ENCODE measurements at regions not wholly inside any gene's neighbourhood (a gene's known extent, or its start where the extent isn't known, plus 50 kb on each side); places are given as distances from the start of the nearest gene placed in this dataset.

DNA sequence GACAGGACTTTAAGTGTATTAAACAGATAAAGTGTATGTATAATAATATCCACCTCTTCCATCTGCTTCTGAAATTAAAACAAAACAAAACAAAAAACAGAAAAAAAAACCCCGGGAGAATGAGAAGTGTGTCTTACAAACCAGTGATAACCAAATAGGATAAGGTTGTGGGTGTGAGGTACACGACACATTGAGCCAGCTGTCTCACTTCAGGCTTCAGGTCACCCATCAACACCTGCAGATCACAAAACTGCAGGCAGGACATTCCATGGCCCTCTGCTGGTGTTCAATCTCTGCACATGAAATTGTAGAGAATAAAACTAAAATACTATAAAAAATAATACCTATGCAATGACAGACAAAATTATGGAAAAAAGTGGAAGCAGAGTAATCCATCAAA lies 339.9 kb downstream of the SFMBT2 start:
- Mint-ChIP-seq H3K36me3 (ENCODE audit: insufficient read depth in 1 of 3, low read depth in 3 of 3) (no peaks in the 10 kb centered on the region), H3K27ac (no peak overlapping the region), H3K27me3 (ENCODE audit: low read depth) (peaks cover 8% of the 10 kb centered on the region), H3K4me3 (no peak overlapping the region), H3K4me1 (peaks cover 0 to 1% of the 10 kb centered on the region in 2 experiments; a peak in 2 of 4 replicates), H3K9me3 (no peaks in the 10 kb centered on the region; a peak in 2 of 5 replicates)
- Histone ChIP-seq H4K91ac (ENCODE audit: insufficient read length, low read depth, low read length) (no peak overlapping the region), H2AK5ac (ENCODE audit: insufficient read length, low read length) (no peak overlapping the region), H2BK15ac (ENCODE audit: low read depth, low read length) (no peak overlapping the region), H3K79me1 (ENCODE audit: insufficient read depth, low read depth, low read length, poor library complexity, severe bottlenecking) (no peaks in the 10 kb centered on the region), H4K8ac (replicated peaks; ENCODE audit: insufficient read length, low read depth, low read length) (no peak overlapping the region), H3K27ac (ENCODE audit: insufficient read length, low read depth, low read length) (no peak overlapping the region), H2AFZ (ENCODE audit: low read length) (no peak overlapping the region), H2BK20ac (ENCODE audit: low read depth, low read length, poor library complexity, severe bottlenecking) (no peak overlapping the region), H3T11ph (ENCODE audit: low read length) (no peak overlapping the region), H3K23ac (ENCODE audit: insufficient read length, low read depth, low read length) (no peak overlapping the region), H3K79me2 (ENCODE audit: insufficient read depth, low read length) (no peaks in the 10 kb centered on the region), H3K27me3 (ENCODE audit: insufficient read depth, low read length) (no peaks in the 10 kb centered on the region), H3K9me3 (ENCODE audit: control insufficient read depth, low read depth, low read length) (no peaks in the 10 kb centered on the region), H3K14ac (ENCODE audit: insufficient read depth, low read length) (no peak overlapping the region), H3K56ac (ENCODE audit: insufficient read length, low read depth, low read length) (no peak overlapping the region), H3K18ac (ENCODE audit: insufficient read length, low read depth, low read length) (no peak overlapping the region), H3K4me1 (ENCODE audit: insufficient read depth, low read length) (peaks cover 3% of the 10 kb centered on the region; the same call in 1 of the 2 replicates), H3K4ac (ENCODE audit: low read depth, low read length) (no peak overlapping the region), H2BK120ac (ENCODE audit: low read depth, low read length, poor library complexity, severe bottlenecking) (no peak overlapping the region), H2BK5ac (ENCODE audit: insufficient read length, low read length) (no peak overlapping the region), H4K5ac (ENCODE audit: insufficient read length, low read depth, low read length) (no peak overlapping the region), H3K4me2 (ENCODE audit: insufficient read depth, insufficient read length, low read length) (no peak overlapping the region), H3K9ac (ENCODE audit: extremely low read depth, insufficient read length, low read length) (no peak overlapping the region), H4K20me1 (ENCODE audit: control insufficient read depth, insufficient read depth, insufficient read length) (no peaks in the 10 kb centered on the region), H3K23me2 (ENCODE audit: insufficient read length, low read depth, low read length, poor library complexity, severe bottlenecking) (no peaks in the 10 kb centered on the region), H2BK12ac (ENCODE audit: insufficient read length, low read depth, low read length) (no peak overlapping the region)
- TF ChIP-seq, protein P1, sequence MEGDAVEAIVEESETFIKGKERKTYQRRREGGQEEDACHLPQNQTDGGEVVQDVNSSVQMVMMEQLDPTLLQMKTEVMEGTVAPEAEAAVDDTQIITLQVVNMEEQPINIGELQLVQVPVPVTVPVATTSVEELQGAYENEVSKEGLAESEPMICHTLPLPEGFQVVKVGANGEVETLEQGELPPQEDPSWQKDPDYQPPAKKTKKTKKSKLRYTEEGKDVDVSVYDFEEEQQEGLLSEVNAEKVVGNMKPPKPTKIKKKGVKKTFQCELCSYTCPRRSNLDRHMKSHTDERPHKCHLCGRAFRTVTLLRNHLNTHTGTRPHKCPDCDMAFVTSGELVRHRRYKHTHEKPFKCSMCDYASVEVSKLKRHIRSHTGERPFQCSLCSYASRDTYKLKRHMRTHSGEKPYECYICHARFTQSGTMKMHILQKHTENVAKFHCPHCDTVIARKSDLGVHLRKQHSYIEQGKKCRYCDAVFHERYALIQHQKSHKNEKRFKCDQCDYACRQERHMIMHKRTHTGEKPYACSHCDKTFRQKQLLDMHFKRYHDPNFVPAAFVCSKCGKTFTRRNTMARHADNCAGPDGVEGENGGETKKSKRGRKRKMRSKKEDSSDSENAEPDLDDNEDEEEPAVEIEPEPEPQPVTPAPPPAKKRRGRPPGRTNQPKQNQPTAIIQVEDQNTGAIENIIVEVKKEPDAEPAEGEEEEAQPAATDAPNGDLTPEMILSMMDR (conservative IDR thresholded peaks at IDR 0.05) = no peak; the same call in 2 of the 3 replicates
- DNase-seq = no peak
- no CpG with 5 or more reads among the region's 2 CpGs for WGBS (ENCODE audit: extremely low coverage, insufficient read length, low lambda C conversion rate)

Data from H9 (cell line).